Natural killer cell (primary cell): ENCODE measurements at regions not wholly inside any gene's neighbourhood (a gene's known extent, or its start where the extent isn't known, plus 50 kb on each side); places are given as distances from the start of the nearest gene placed in this dataset.

Experiments
- ATAC-seq, 3 donors: fragments of 150-1000 bp in 2 of 3; fragments of 200-7000 bp in 1 of 3; cut with Tn5 transposase; 1 replicate in 1 of 3; 2 replicates in 2 of 3; pipeline ENCODE4 v1.10.0; 2021; ENCODE audit warnings: mild to moderate bottlenecking in 2 of 3, moderate library complexity in 2 of 3
- DNase-seq, 2 donors: peaks; one replicate each; pipeline versions ENCODE4 v3.0.0 to v3.0.0-alpha.2; 2013 to 2021; ENCODE audit warnings: mixed read lengths in 1 of 2
- H3K27ac ChIP-seq: one replicate; pipeline ENCODE4 v1.5.1; 2013; ENCODE audit warnings: mild to moderate bottlenecking, low read length
- H3K27me3 ChIP-seq: one replicate; pipeline ENCODE4 v1.6.1; 2013; ENCODE audit warnings: low read length; ENCODE audit not compliant: control insufficient read depth, insufficient read depth
- H3K36me3 ChIP-seq: one replicate; pipeline ENCODE4 v1.6.1; 2013; ENCODE audit warnings: low read length; ENCODE audit not compliant: control insufficient read depth, insufficient read depth
- H3K4me1 ChIP-seq: one replicate; pipeline ENCODE4 v1.6.1; 2013; ENCODE audit warnings: low read length; ENCODE audit not compliant: control insufficient read depth, insufficient read depth
- H3K4me3 ChIP-seq: one replicate; pipeline ENCODE4 v1.5.1; 2013; ENCODE audit warnings: low read length
- H3K9me3 ChIP-seq: one replicate; pipeline ENCODE4 v1.6.1; 2013; ENCODE audit warnings: low read length; ENCODE audit not compliant: control insufficient read depth, insufficient read depth
- H3K27ac Mint-ChIP-seq, 2 donors: one replicate each; pipeline ENCODE4 v1.8.0; 2022; ENCODE audit warnings: mild to moderate bottlenecking in 2 of 2, mixed read lengths in 2 of 2, moderate library complexity in 1 of 2
- H3K27me3 Mint-ChIP-seq, 2 donors: one replicate each; pipeline ENCODE4 v1.8.0; 2022; ENCODE audit warnings: low read depth in 2 of 2, mixed read lengths in 2 of 2
- H3K36me3 Mint-ChIP-seq: one replicate; pipeline ENCODE4 v1.8.0; 2022; ENCODE audit warnings: mixed read lengths
- H3K4me1 Mint-ChIP-seq, 2 donors: one replicate each; pipeline ENCODE4 v1.8.0; 2022; ENCODE audit warnings: mixed read lengths in 2 of 2
- H3K4me3 Mint-ChIP-seq: one replicate; pipeline ENCODE4 v1.8.0; 2022; ENCODE audit warnings: mild to moderate bottlenecking, moderate library complexity, mixed read lengths
- H3K9me3 Mint-ChIP-seq, 2 donors: one replicate each; pipeline ENCODE4 v1.8.0; 2022; ENCODE audit warnings: mixed read lengths in 2 of 2
- CTCF ChIP-seq: fragments of 200-600 bp; IDR thresholded peaks from one replicate; pipeline ENCODE4 v1.8.0; 2022; ENCODE audit warnings: antibody characterized with exemption
- WGBS: methylation state at CpG from one replicate; pipeline ENCODE4 v1.1.7; 2013; ENCODE audit warnings: missing lambda C conversion rate; ENCODE audit not compliant: insufficient coverage; 5-methylcytosine and 5-hydroxymethylcytosine counted together
- intact Hi-C: fragments of 100-400 bp; cut with micrococcal nuclease; formaldehyde crosslinking; loops from one replicate; pipeline ENCODE4 v1.14.2; 2022

- H3K4me3 ChIP-seq: no peak overlapping the region
- H3K36me3 ChIP-seq: no peaks in the 10 kb centered on the region
- intact Hi-C loops: no loop called here
- ATAC-seq: no peak
- no peaks in the 10 kb centered on the region for H3K4me1 ChIP-seq
- H3K27me3 Mint-ChIP-seq: peaks cover 22 to 26% of the 10 kb centered on the region in 2 donors
- no peak for DNase-seq
- no peaks in the 10 kb centered on the region for H3K27me3 ChIP-seq
- no peaks in the 10 kb centered on the region for H3K36me3 Mint-ChIP-seq
- H3K9me3 Mint-ChIP-seq: no peaks in the 10 kb centered on the region
- TF ChIP-seq CTCF: no peak
- no peak overlapping the region for H3K4me3 Mint-ChIP-seq
- no peak overlapping the region for H3K27ac ChIP-seq
- 49% methylated on average over 5 of the region's 5 CpGs for WGBS
- H3K4me1 Mint-ChIP-seq: peaks cover 0 to 5% of the 10 kb centered on the region in 2 donors
- H3K27ac Mint-ChIP-seq: no peak overlapping the region
- no peaks in the 10 kb centered on the region for H3K9me3 ChIP-seq
Observed at GRCh38 chr13:97141564-97142005, 80.5 kb upstream of the MBNL2 start.

- Histone ChIP-seq H3K36me3 (no peaks in the 10 kb centered on the region), H3K4me3 (no peak overlapping the region), H3K27me3 (no peaks in the 10 kb centered on the region), H3K9me3 (no peaks in the 10 kb centered on the region), H3K4me1 (no peaks in the 10 kb centered on the region), H3K27ac (no peak overlapping the region)
- TF ChIP-seq CTCF: no peak
- 69% methylated on average over 8 of the region's 8 CpGs for whole genome bisulfite sequencing
- ATAC-seq: no peak
- Mint-ChIP-seq H3K27ac (no peak overlapping the region), H3K4me3 (no peak overlapping the region), H3K36me3 (no peaks in the 10 kb centered on the region), H3K9me3 (no peaks in the 10 kb centered on the region), H3K27me3 (peaks cover 23 to 24% of the 10 kb centered on the region in 2 donors), H3K4me1 (peaks cover 0 to 5% of the 10 kb centered on the region in 2 donors)
- no peak for DNase-seq
- intact Hi-C loops: no loop called here
Observed at GRCh38 chr13:97142452-97142851, 79.7 kb upstream of the MBNL2 start.

DNA sequence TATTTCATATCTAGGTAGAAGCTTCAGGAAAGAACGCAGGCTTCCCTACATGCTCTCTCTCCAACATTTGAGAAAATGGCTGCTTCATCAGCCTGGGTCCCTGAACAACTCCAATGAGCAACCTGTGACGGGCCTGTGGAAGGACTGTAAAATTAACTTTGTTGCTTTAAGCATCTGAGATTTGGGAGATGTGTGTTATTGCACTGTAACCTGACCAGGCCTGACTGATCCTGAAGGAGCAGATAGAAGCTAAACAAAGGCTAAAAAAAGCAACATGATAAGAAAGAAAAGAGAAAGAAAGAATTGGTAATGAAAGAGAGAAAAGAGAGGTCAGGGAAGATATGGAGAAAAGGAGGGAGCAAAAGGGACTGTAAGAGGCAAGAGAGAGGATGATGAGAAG is 77.1 kb upstream of the MBNL2 start:
- WGBS: 95% methylated on average over 1 of the region's 2 CpGs
- no peaks in the 10 kb centered on the region for H3K36me3 Mint-ChIP-seq
- DNase-seq (no peak), ATAC-seq (no peak)
- H3K4me3 ChIP-seq: no peak overlapping the region
- H3K9me3 Mint-ChIP-seq: no peaks in the 10 kb centered on the region
- no peak overlapping the region for H3K27ac Mint-ChIP-seq
- intact Hi-C loops: no loop called here
- TF ChIP-seq CTCF: no peak
- H3K4me1 ChIP-seq: no peaks in the 10 kb centered on the region
- no peaks in the 10 kb centered on the region for H3K36me3 ChIP-seq
- no peak overlapping the region for H3K27ac ChIP-seq
- no peaks in the 10 kb centered on the region for H3K27me3 ChIP-seq
- peaks cover 18 to 26% of the 10 kb centered on the region in 2 donors for H3K27me3 Mint-ChIP-seq
- no peak overlapping the region for H3K4me3 Mint-ChIP-seq
- no peaks in the 10 kb centered on the region for H3K9me3 ChIP-seq
- peaks cover 0 to 5% of the 10 kb centered on the region in 2 donors for H3K4me1 Mint-ChIP-seq

GRCh38 chr13:97148894-97149293 is 73.2 kb upstream of the MBNL2 start:
- no peaks in the 10 kb centered on the region for H3K9me3 Mint-ChIP-seq
- H3K27ac Mint-ChIP-seq: no peak overlapping the region
- no peaks in the 10 kb centered on the region for H3K4me1 Mint-ChIP-seq
- Histone ChIP-seq H3K27me3 (no peaks in the 10 kb centered on the region), H3K4me1 (no peaks in the 10 kb centered on the region), H3K4me3 (no peak overlapping the region), H3K36me3 (no peaks in the 10 kb centered on the region), H3K27ac (no peak overlapping the region), H3K9me3 (no peaks in the 10 kb centered on the region)
- no peaks in the 10 kb centered on the region for H3K36me3 Mint-ChIP-seq
- no peak overlapping the region for H3K4me3 Mint-ChIP-seq
- no peak for ATAC-seq
- H3K27me3 Mint-ChIP-seq: peaks cover 8 to 25% of the 10 kb centered on the region in 2 donors
- 96% methylated on average over 4 of the region's 4 CpGs for WGBS
- no peak for TF ChIP-seq CTCF
- DNase-seq: no peak
- intact Hi-C loops: no loop called here
